ENCODE measurements at regions not wholly inside any gene's neighbourhood (a gene's known extent, or its start where the extent isn't known, plus 50 kb on each side); places are given as distances from the start of the nearest gene placed in this dataset.

DNA sequence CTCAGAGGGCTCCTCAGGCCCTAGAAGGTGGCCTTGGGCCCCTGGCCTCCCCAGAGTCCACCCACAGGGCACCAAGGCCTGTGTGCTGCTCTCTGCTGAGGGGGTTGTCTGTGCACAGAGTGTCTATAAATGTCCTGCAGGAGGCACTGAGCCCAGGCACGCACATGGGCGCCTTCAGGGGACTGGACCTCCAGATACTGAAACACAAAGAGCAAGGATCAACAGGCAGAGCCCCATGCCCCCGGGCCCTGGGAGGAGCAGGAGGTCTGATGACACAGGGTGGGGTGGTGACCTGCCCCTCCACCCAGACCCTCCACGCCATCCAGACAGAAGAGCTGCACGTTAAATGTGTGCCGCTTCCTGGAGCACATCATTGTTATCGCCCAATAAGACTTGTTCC is 64.6 kb upstream of the SIMC1 start:
- intact Hi-C loops (cut with micrococcal nuclease): no loop called here
- Histone ChIP-seq H3K4me3 (ENCODE audit: low read length) (no peak overlapping the region), H3K27ac (ENCODE audit: low read depth, low read length) (no peak overlapping the region), H3K36me3 (ENCODE audit: control insufficient read depth in 2 of 3, insufficient read depth in 3 of 3, low read length in 3 of 3) (no peaks in the 10 kb centered on the region), H3K27me3 (ENCODE audit: control insufficient read depth in 2 of 2, insufficient read depth in 2 of 2, low read length in 2 of 2) (no peaks in the 10 kb centered on the region), H3K4me1 (ENCODE audit: control insufficient read depth in 2 of 2, insufficient read depth in 2 of 2, low read length in 2 of 2) (no peaks in the 10 kb centered on the region), H3K9me3 (ENCODE audit: control insufficient read depth in 2 of 3, low read length in 3 of 3) (no peaks in the 10 kb centered on the region)
- Mint-ChIP-seq H3K4me3 (no peak overlapping the region), H3K36me3 (peaks cover 0 to 3% (median 0%) of the 10 kb centered on the region in 5 donors), H3K9me3 (peaks cover 0 to 7% (median 3%) of the 10 kb centered on the region in 11 donors), H3K4me1 (peaks cover 0 to 2% (median 0%) of the 10 kb centered on the region in 7 donors), H3K27ac (no peak overlapping the region), H3K27me3 (peaks cover 24 to 41% (median 26%) of the 10 kb centered on the region in 5 donors)
- DNase-seq: no peak
- ChIA-PET CTCF (no interaction called here), POLR2A (no interaction called here)
- ATAC-seq: no peak

DNA sequence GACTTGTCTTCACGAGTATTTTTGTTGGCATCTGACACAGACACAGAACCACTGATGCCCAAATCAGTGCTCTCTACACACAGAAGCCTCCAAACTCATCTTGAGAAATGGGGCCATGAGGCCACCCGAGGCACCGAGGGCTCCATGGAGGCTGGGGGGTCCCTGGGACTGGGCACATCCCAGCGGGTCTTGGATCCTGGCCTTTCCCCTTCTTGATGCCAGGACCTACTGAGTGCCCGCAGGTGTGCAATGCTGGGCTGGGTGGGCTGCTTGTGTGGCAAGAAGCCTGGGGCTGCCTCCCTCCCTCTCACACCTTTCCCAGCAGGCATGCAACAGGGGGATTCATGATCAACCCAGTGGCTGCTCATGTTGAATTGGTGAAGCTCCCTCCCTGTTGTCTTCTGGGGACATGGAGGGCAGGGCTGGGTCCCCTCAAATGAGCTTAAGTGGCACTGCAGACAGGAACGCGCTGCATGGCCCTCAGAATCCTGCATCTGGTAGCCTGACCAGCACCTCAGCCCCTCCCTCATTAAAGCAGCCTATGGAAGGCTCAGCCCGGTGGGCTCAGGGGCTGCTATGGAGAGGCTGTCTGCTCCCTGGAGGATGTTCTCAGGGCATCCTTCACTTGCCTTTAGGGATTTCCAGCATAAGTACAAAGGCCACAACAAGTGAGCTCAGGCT is 63.7 kb upstream of the SIMC1 start:
- DNase-seq (no peak), ATAC-seq (no peak)
- Histone ChIP-seq H3K4me3 (ENCODE audit: low read length) (no peak overlapping the region), H3K9me3 (ENCODE audit: control insufficient read depth in 2 of 3, low read length in 3 of 3) (no peaks in the 10 kb centered on the region), H3K27me3 (ENCODE audit: control insufficient read depth in 2 of 2, insufficient read depth in 2 of 2, low read length in 2 of 2) (no peaks in the 10 kb centered on the region), H3K4me1 (ENCODE audit: control insufficient read depth in 2 of 2, insufficient read depth in 2 of 2, low read length in 2 of 2) (no peaks in the 10 kb centered on the region), H3K36me3 (ENCODE audit: control insufficient read depth in 2 of 3, insufficient read depth in 3 of 3, low read length in 3 of 3) (no peaks in the 10 kb centered on the region), H3K27ac (ENCODE audit: low read depth, low read length) (no peak overlapping the region)
- peaks cover 0 to under 1% (median 0%) of the 10 kb centered on the region in 7 donors for H3K4me1 Mint-ChIP-seq
- ChIA-PET CTCF (no interaction called here), POLR2A (no interaction called here)
- peaks cover 0 to 13% (median 5%) of the 10 kb centered on the region in 11 donors for H3K9me3 Mint-ChIP-seq
- H3K27me3 Mint-ChIP-seq: peaks cover 26 to 38% (median 28%) of the 10 kb centered on the region in 5 donors
- H3K4me3 Mint-ChIP-seq: no peak overlapping the region
- intact Hi-C loops (cut with micrococcal nuclease): no loop called here
- peaks cover 0 to 3% (median 0%) of the 10 kb centered on the region in 5 donors for H3K36me3 Mint-ChIP-seq
- no peak overlapping the region for H3K27ac Mint-ChIP-seq

DNA sequence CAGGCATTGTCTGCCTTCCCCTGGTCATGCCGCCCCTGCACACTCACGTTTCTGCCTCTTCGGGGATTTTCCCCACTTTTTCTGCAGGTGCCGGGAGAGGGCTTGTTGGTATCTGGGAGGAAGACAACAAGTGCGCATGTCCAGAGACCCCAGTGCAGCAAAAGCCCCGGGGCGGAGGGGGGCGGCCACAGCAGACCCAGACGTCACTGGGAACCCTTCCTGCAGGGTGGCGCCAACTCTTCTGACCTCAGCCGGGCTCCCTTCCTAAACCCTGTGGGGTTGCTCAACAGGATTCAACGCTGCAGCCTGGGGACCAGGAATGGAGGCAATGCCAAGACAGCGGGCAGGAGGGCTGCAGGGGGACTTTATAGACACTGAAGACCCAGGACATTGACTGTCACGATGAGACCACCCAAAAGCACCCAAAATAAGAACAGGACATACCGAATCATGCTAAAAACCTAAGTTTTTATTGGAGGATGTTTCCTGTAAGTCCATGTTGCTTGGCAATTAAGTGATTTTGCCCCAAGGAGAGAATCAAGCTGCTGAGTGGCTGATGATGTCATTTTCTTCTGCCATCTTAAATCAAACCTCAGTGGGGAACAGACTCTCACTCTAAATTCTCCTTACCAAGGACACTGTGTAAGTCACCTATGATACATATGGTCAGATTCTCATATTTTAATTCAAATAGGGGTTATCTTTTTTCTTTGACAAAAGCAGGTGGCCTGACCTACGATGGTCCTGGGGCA is 62.9 kb upstream of the SIMC1 start:
- no peak for ATAC-seq
- Histone ChIP-seq H3K9me3 (ENCODE audit: control insufficient read depth in 2 of 3, low read length in 3 of 3) (no peaks in the 10 kb centered on the region), H3K27ac (ENCODE audit: low read depth, low read length) (no peak overlapping the region), H3K27me3 (ENCODE audit: control insufficient read depth in 2 of 2, insufficient read depth in 2 of 2, low read length in 2 of 2) (peaks cover 0 to 2% of the 10 kb centered on the region in 2 donors), H3K36me3 (ENCODE audit: control insufficient read depth in 2 of 3, insufficient read depth in 3 of 3, low read length in 3 of 3) (no peaks in the 10 kb centered on the region), H3K4me1 (ENCODE audit: control insufficient read depth in 2 of 2, insufficient read depth in 2 of 2, low read length in 2 of 2) (no peaks in the 10 kb centered on the region), H3K4me3 (ENCODE audit: low read length) (no peak overlapping the region)
- Mint-ChIP-seq H3K27ac (no peak overlapping the region), H3K4me3 (no peak overlapping the region), H3K36me3 (peaks cover 0 to 3% (median 0%) of the 10 kb centered on the region in 5 donors), H3K9me3 (peaks cover 0 to 17% (median 5%) of the 10 kb centered on the region in 11 donors), H3K4me1 (peaks cover 0 to 5% (median 0%) of the 10 kb centered on the region in 7 donors), H3K27me3 (peaks cover 26 to 42% (median 30%) of the 10 kb centered on the region in 5 donors)
- intact Hi-C loops (cut with micrococcal nuclease): no loop called here
- CTCF ChIA-PET: no interaction called here
- DNase-seq: no peak
- POLR2A ChIA-PET: no interaction called here

DNA sequence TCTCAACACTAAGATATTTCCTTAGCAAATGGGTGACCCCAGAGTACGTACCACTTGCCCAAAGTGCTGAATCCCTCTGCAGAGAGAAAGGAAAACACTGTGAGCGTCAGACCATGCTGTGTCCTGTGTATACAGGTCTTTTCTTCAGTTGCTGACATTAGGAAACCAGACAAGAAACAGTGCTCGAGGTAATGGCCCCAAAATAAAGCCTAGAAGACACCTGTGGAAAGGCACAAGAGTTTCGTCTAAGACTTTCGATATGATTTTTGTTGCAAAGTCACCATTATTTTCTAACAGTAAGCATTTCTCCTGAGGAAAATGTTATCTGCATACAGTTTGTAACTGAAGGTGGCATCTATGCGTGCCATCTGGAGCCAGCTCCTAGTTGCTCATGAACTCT is 62.0 kb upstream of the SIMC1 start:
- DNase-seq (no peak), ATAC-seq (no peak)
- peaks cover 0 to 5% (median 0%) of the 10 kb centered on the region in 7 donors for H3K4me1 Mint-ChIP-seq
- H3K36me3 ChIP-seq (ENCODE audit: control insufficient read depth in 2 of 3, insufficient read depth in 3 of 3, low read length in 3 of 3): no peaks in the 10 kb centered on the region
- no peaks in the 10 kb centered on the region for H3K4me1 ChIP-seq (ENCODE audit: control insufficient read depth in 2 of 2, insufficient read depth in 2 of 2, low read length in 2 of 2)
- H3K27ac Mint-ChIP-seq: no peak overlapping the region
- POLR2A ChIA-PET: no interaction called here
- H3K27me3 ChIP-seq (ENCODE audit: control insufficient read depth in 2 of 2, insufficient read depth in 2 of 2, low read length in 2 of 2): peaks cover 0 to 2% of the 10 kb centered on the region in 2 donors
- H3K4me3 ChIP-seq (ENCODE audit: low read length): no peak overlapping the region
- CTCF ChIA-PET: no interaction called here
- H3K9me3 Mint-ChIP-seq: peaks cover 0 to 17% (median 5%) of the 10 kb centered on the region in 11 donors
- intact Hi-C loops (cut with micrococcal nuclease): no loop called here
- H3K9me3 ChIP-seq (ENCODE audit: control insufficient read depth in 2 of 3, low read length in 3 of 3): no peaks in the 10 kb centered on the region
- H3K27me3 Mint-ChIP-seq: peaks cover 26 to 49% (median 30%) of the 10 kb centered on the region in 5 donors
- H3K4me3 Mint-ChIP-seq: no peak overlapping the region
- H3K36me3 Mint-ChIP-seq: peaks cover 0 to 3% (median 0%) of the 10 kb centered on the region in 5 donors
- no peak overlapping the region for H3K27ac ChIP-seq (ENCODE audit: low read depth, low read length)

DNA sequence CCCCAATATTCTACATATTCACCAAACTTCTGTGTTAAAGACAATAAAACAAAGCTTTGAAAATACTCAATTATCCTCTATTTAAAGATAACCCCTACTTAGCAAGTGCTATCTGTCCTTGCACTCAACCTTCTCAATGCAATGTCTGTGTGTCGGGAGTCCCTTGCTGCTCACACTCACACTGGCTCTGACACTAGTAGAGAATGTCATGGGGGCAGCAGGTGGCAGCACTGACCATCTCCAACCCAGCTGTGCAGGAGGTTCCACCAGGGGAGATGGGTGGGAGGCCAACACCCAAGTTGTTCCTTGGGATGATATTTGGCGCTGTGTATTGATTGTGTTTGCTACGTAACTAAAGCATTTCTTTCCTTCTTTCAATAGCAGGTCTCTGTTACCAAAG is 59.4 kb upstream of the SIMC1 start:
- H3K27ac ChIP-seq (ENCODE audit: low read depth, low read length): no peak overlapping the region
- H3K4me3 Mint-ChIP-seq: no peak overlapping the region
- ChIA-PET POLR2A (no interaction called here), CTCF (no interaction called here)
- no peak for ATAC-seq
- H3K4me1 Mint-ChIP-seq: peaks cover 0 to 5% (median 0%) of the 10 kb centered on the region in 7 donors
- H3K27me3 ChIP-seq (ENCODE audit: control insufficient read depth in 2 of 2, insufficient read depth in 2 of 2, low read length in 2 of 2): peaks cover 0 to 2% of the 10 kb centered on the region in 2 donors
- intact Hi-C loops (cut with micrococcal nuclease): no loop called here
- peaks cover 26 to 58% (median 42%) of the 10 kb centered on the region in 5 donors for H3K27me3 Mint-ChIP-seq
- no peaks in the 10 kb centered on the region for H3K9me3 ChIP-seq (ENCODE audit: control insufficient read depth in 2 of 3, low read length in 3 of 3)
- no peak overlapping the region for H3K27ac Mint-ChIP-seq
- H3K4me1 ChIP-seq (ENCODE audit: control insufficient read depth in 2 of 2, insufficient read depth in 2 of 2, low read length in 2 of 2): no peaks in the 10 kb centered on the region
- DNase-seq: no peak
- H3K36me3 ChIP-seq (ENCODE audit: control insufficient read depth in 2 of 3, insufficient read depth in 3 of 3, low read length in 3 of 3): no peaks in the 10 kb centered on the region
- H3K4me3 ChIP-seq (ENCODE audit: low read length): no peak overlapping the region
- H3K36me3 Mint-ChIP-seq: peaks cover 0 to 3% (median 0%) of the 10 kb centered on the region in 5 donors
- peaks cover 0 to 17% (median 5%) of the 10 kb centered on the region in 11 donors for H3K9me3 Mint-ChIP-seq

DNA sequence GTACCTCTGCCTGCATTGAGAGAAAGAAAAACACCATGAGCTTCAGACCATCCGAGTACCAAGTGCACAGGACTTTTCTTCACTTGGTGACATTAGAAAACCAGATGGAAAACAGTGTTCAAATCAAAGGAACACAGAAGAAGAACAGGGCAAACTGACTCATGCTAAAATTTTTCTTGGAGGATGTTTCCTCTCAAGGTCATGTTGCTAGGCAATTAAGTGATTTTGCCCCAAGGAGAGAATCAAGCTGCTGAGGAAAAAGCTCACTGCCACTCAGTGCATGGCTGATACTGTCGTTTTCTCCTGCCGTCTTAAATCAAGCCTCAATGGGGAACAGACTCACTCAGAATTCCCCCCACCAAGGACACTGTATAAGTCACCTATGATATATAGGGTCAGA is 57.9 kb upstream of the SIMC1 start:
- ATAC-seq: no peak

More for the DNA sequence above, 57.9 kb upstream of the SIMC1 start:
- no peaks in the 10 kb centered on the region for H3K9me3 ChIP-seq (ENCODE audit: control insufficient read depth in 2 of 3, low read length in 3 of 3)
- H3K27ac ChIP-seq (ENCODE audit: low read depth, low read length): no peak overlapping the region
- peaks cover 26 to 49% (median 46%) of the 10 kb centered on the region in 5 donors for H3K27me3 Mint-ChIP-seq
- no peaks in the 10 kb centered on the region for H3K4me1 ChIP-seq (ENCODE audit: control insufficient read depth in 2 of 2, insufficient read depth in 2 of 2, low read length in 2 of 2)
- ChIA-PET CTCF (interaction anchor here (0.5 kb wide), 1 partner anchor 42 kb away, joined by 3 read pairs; no protein-coding TSS in a partner anchor), POLR2A (no interaction called here)
- peaks cover 0 to 2% of the 10 kb centered on the region in 2 donors for H3K27me3 ChIP-seq (ENCODE audit: control insufficient read depth in 2 of 2, insufficient read depth in 2 of 2, low read length in 2 of 2)
- H3K9me3 Mint-ChIP-seq: peaks cover 0 to 17% (median 5%) of the 10 kb centered on the region in 11 donors
- H3K4me1 Mint-ChIP-seq: peaks cover 0 to 5% (median 0%) of the 10 kb centered on the region in 7 donors
- no peaks in the 10 kb centered on the region for H3K36me3 ChIP-seq (ENCODE audit: control insufficient read depth in 2 of 3, insufficient read depth in 3 of 3, low read length in 3 of 3)
- no peak overlapping the region for H3K4me3 Mint-ChIP-seq
- no peak overlapping the region for H3K27ac Mint-ChIP-seq
- H3K36me3 Mint-ChIP-seq: peaks cover 0 to 3% (median 0%) of the 10 kb centered on the region in 5 donors
- intact Hi-C loops (cut with micrococcal nuclease): no loop called here
- DNase-seq: no peak
- no peak overlapping the region for H3K4me3 ChIP-seq (ENCODE audit: low read length)

All from naive thymus-derived CD4-positive, alpha-beta T cell (primary cell).